Right hindlimb (tissue), 1 donor: ENCODE measurements at regions not wholly inside any gene's neighbourhood (a gene's known extent, or its start where the extent isn't known, plus 50 kb on each side); places are given as distances from the start of the nearest gene placed in this dataset.

ENCODE experiments used
- DNase-seq: peaks from one replicate; pipeline ENCODE4 v3.0.0-alpha.2; 2018

- no peak for DNase-seq
Measured at GRCh38 chr4:125975861-125976397, 661.2 kb downstream of the FAT4 start.

- no peak for DNase-seq
Measured at GRCh38 chr4:125979950-125980349, 665.2 kb downstream of the FAT4 start.

- DNase-seq: no peak
Measured at GRCh38 chr4:125983168-125983567, 668.4 kb downstream of the FAT4 start.

- DNase-seq: no peak
Measured at GRCh38 chr4:125985856-125986255, 671.1 kb downstream of the FAT4 start.

GRCh38 chr4:125986307-125986706 is 671.6 kb downstream of the FAT4 start:
- no peak for DNase-seq

GRCh38 chr4:125988464-125988863 is 673.7 kb downstream of the FAT4 start:
- no peak for DNase-seq

GRCh38 chr4:125991398-125991797 is 676.6 kb downstream of the FAT4 start:
- DNase-seq: no peak

- no peak for DNase-seq
Measured at GRCh38 chr4:125992891-125993290, 678.1 kb downstream of the FAT4 start.

- DNase-seq: no peak
Measured at GRCh38 chr4:125994024-125994423, 679.3 kb downstream of the FAT4 start.

GRCh38 chr4:125994430-125994829 is 679.7 kb downstream of the FAT4 start:
- DNase-seq: no peak

- no peak for DNase-seq
Measured at GRCh38 chr4:126004941-126005340, 690.2 kb downstream of the FAT4 start.

- no peak for DNase-seq
Measured at GRCh38 chr4:126007142-126007541, 692.4 kb downstream of the FAT4 start.

- no peak for DNase-seq
Measured at GRCh38 chr4:126012691-126013290, 698.0 kb downstream of the FAT4 start.

- no peak for DNase-seq
Measured at GRCh38 chr4:126018274-126018673, 703.5 kb downstream of the FAT4 start.

- no peak for DNase-seq
Measured at GRCh38 chr4:126023896-126024295, 709.1 kb downstream of the FAT4 start.

GRCh38 chr4:126027601-126028000 is 712.8 kb downstream of the FAT4 start:
- no peak for DNase-seq

- DNase-seq: no peak
Measured at GRCh38 chr4:126028876-126029275, 714.1 kb downstream of the FAT4 start.

GRCh38 chr4:126037231-126037630 is 722.5 kb downstream of the FAT4 start:
- DNase-seq: no peak

GRCh38 chr4:126038502-126039144 is 723.9 kb downstream of the FAT4 start:
- DNase-seq: no peak

GRCh38 chr4:126046081-126046614 is 731.4 kb downstream of the FAT4 start:
- DNase-seq: no peak

- no peak for DNase-seq
Measured at GRCh38 chr4:126047114-126047513, 732.4 kb downstream of the FAT4 start.

- peak; percentile 80 for DNase-seq
Measured at GRCh38 chr4:126051689-126052424, 737.1 kb downstream of the FAT4 start.

GRCh38 chr4:126056116-126056650 is 741.4 kb downstream of the FAT4 start:
- DNase-seq: no peak
